Caco-2 (cell line): ENCODE measurements at regions not wholly inside any gene's neighbourhood (a gene's known extent, or its start where the extent isn't known, plus 50 kb on each side); places are given as distances from the start of the nearest gene placed in this dataset.

Experiments used
- BruUV-seq: library from RNA; stranded (reverse); fragments of 400-500 nt; replicated peaks from 2 replicates; lab custom pipeline; 2021; lab: Mats Ljungman, UMichigan
- CTCF ChIA-PET: fragments of 300-600 bp; sonication (Branson Sonifier 250); formaldehyde crosslinking; loops from one replicate; lab custom pipeline; 2022; ENCODE audit warnings: antibody characterized with exemption; lab: Charles Lee
- POLR2A ChIA-PET: fragments of 300-600 bp; sonication (Branson Sonifier 250); formaldehyde crosslinking; loops from one replicate; lab custom pipeline; 2022; ENCODE audit warnings: antibody characterized with exemption; lab: Charles Lee
- DNase-seq, 2 experiments: peaks; one replicate each; pipeline versions ENCODE4 v3.0.0 to v3.0.0-alpha.2; 2020 to 2022
- H3K27me3 ChIP-seq: replicated peaks from 2 replicates; pipeline ENCODE4 v1.6.0; 2011; ENCODE audit warnings: low read length; ENCODE audit not compliant: control insufficient read depth, insufficient read depth
- H3K36me3 ChIP-seq: 2 replicates; pipeline ENCODE4 v1.5.1; 2011; ENCODE audit warnings: low read length; ENCODE audit not compliant: control insufficient read depth, insufficient read depth
- H3K4me1 ChIP-seq: fragments of 250-450 bp; sonication (Bioruptor Pico); 2 replicates; pipeline ENCODE4 v1.5.1; 2020; ENCODE audit warnings: mild to moderate bottlenecking
- H3K4me3 ChIP-seq: 2 replicates; pipeline ENCODE4 v1.5.1; 2011; ENCODE audit warnings: low read depth, mild to moderate bottlenecking, control low read depth, low read length
- H3K9me3 ChIP-seq: fragments of 250-450 bp; sonication (Bioruptor Pico); 2 replicates; pipeline ENCODE4 v1.5.1; 2020; ENCODE audit warnings: mild to moderate bottlenecking, moderate library complexity
- H3K27ac Mint-ChIP-seq: one replicate; pipeline ENCODE4 v1.8.0; 2022; ENCODE audit warnings: mixed read lengths; ENCODE audit not compliant: unreplicated experiment
- H3K27me3 Mint-ChIP-seq: one replicate; pipeline ENCODE4 v1.8.0; 2022; ENCODE audit warnings: mixed read lengths; ENCODE audit not compliant: insufficient read depth, unreplicated experiment
- H3K36me3 Mint-ChIP-seq: one replicate; pipeline ENCODE4 v1.8.0; 2022; ENCODE audit warnings: mild to moderate bottlenecking, mixed read lengths; ENCODE audit not compliant: insufficient read depth, unreplicated experiment
- H3K4me1 Mint-ChIP-seq: one replicate; pipeline ENCODE4 v1.8.0; 2022; ENCODE audit warnings: low read depth, mixed read lengths; ENCODE audit not compliant: unreplicated experiment
- H3K4me3 Mint-ChIP-seq: one replicate; pipeline ENCODE4 v1.8.0; 2022; ENCODE audit warnings: mild to moderate bottlenecking, moderate library complexity, mixed read lengths; ENCODE audit not compliant: unreplicated experiment
- H3K9me3 Mint-ChIP-seq: one replicate; pipeline ENCODE4 v1.8.0; 2022; ENCODE audit warnings: mixed read lengths; ENCODE audit not compliant: unreplicated experiment
- CTCF ChIP-seq, 2 experiments: fragments of 200-600 bp in 1 of 2; IDR thresholded peaks; 1 replicate in 1 of 2; 2 replicates in 1 of 2; pipeline versions ENCODE4 v1.5.1 to v1.8.0; 2011 to 2022; ENCODE audit warnings: antibody characterized with exemption in 1 of 2, control low read depth in 1 of 2, inconsistent platforms in 1 of 2, low read depth in 1 of 2, low read length in 1 of 2, mild to moderate bottlenecking in 1 of 2, moderate library complexity in 1 of 2; ENCODE audit not compliant: insufficient read depth in 1 of 2, severe bottlenecking in 1 of 2, unreplicated experiment in 1 of 2
- intact Hi-C: fragments of 100-400 bp; cut with micrococcal nuclease; formaldehyde crosslinking; loops from one replicate; pipeline ENCODE4 v1.10.0; 2022; ENCODE audit not compliant: unreplicated experiment

GRCh38 chr9:93898502-93899426 lies 56.4 kb downstream of the BARX1 start:
- TF ChIP-seq CTCF (IDR thresholded peaks at IDR 0.05; ENCODE audit: insufficient read depth in 1 of 2, low read depth in 1 of 2, low read length in 1 of 2, severe bottlenecking in 1 of 2, unreplicated experiment in 1 of 2): no peak
- no TSS peak for BruUV-seq
- H3K27me3 Mint-ChIP-seq: no peaks in the 10 kb centered on the region

GRCh38 chr9:93898026-93898425 lies 57.1 kb downstream of the BARX1 start:
- ChIA-PET CTCF (no interaction called here), POLR2A (no interaction called here)
- intact Hi-C loops: no loop called here
- TF ChIP-seq CTCF (IDR thresholded peaks at IDR 0.05; ENCODE audit: insufficient read depth in 1 of 2, low read depth in 1 of 2, low read length in 1 of 2, severe bottlenecking in 1 of 2, unreplicated experiment in 1 of 2): no peak
- Histone ChIP-seq H3K27me3 (no peaks in the 10 kb centered on the region), H3K9me3 (no peaks in the 10 kb centered on the region), H3K36me3 (no peaks in the 10 kb centered on the region), H3K4me1 (no peaks in the 10 kb centered on the region), H3K4me3 (no peak overlapping the region)
- BruUV-seq: no TSS peak
- Mint-ChIP-seq H3K4me3 (no peak overlapping the region), H3K27me3 (no peaks in the 10 kb centered on the region), H3K36me3 (no peaks in the 10 kb centered on the region), H3K27ac (no peak overlapping the region), H3K9me3 (no peaks in the 10 kb centered on the region), H3K4me1 (no peaks in the 10 kb centered on the region)
- DNase-seq: no peak

More at GRCh38 chr9:93898502-93899426, 56.4 kb downstream of the BARX1 start:
- no peaks in the 10 kb centered on the region for H3K4me1 ChIP-seq
- no peaks in the 10 kb centered on the region for H3K9me3 Mint-ChIP-seq
- H3K27me3 ChIP-seq: no peaks in the 10 kb centered on the region
- H3K4me3 Mint-ChIP-seq: no peak overlapping the region
- no peak overlapping the region for H3K27ac Mint-ChIP-seq
- no peaks in the 10 kb centered on the region for H3K36me3 Mint-ChIP-seq
- intact Hi-C loops: no loop called here
- POLR2A ChIA-PET: no interaction called here
- no peaks in the 10 kb centered on the region for H3K36me3 ChIP-seq
- H3K4me1 Mint-ChIP-seq: no peaks in the 10 kb centered on the region
- DNase-seq: no peak
- CTCF ChIA-PET: no interaction called here
- no peaks in the 10 kb centered on the region for H3K9me3 ChIP-seq
- no peak overlapping the region for H3K4me3 ChIP-seq

GRCh38 chr9:93897075-93897970 lies 57.8 kb downstream of the BARX1 start:
- Mint-ChIP-seq H3K27ac (no peak overlapping the region), H3K36me3 (no peaks in the 10 kb centered on the region), H3K4me3 (no peak overlapping the region), H3K4me1 (no peaks in the 10 kb centered on the region), H3K27me3 (no peaks in the 10 kb centered on the region), H3K9me3 (no peaks in the 10 kb centered on the region)
- no peaks in the 10 kb centered on the region for H3K27me3 ChIP-seq
- no peak overlapping the region for H3K4me3 ChIP-seq
- ChIA-PET CTCF (no interaction called here), POLR2A (no interaction called here)
- DNase-seq: no peak
- H3K9me3 ChIP-seq: no peaks in the 10 kb centered on the region
- H3K36me3 ChIP-seq: no peaks in the 10 kb centered on the region
- H3K4me1 ChIP-seq: no peaks in the 10 kb centered on the region
- no TSS peak for BruUV-seq
- intact Hi-C loops: no loop called here
- no peak for TF ChIP-seq CTCF (IDR thresholded peaks at IDR 0.05; ENCODE audit: insufficient read depth in 1 of 2, low read depth in 1 of 2, low read length in 1 of 2, severe bottlenecking in 1 of 2, unreplicated experiment in 1 of 2)
